HCT116 (cell line): ENCODE measurements at regions not wholly inside any gene's neighbourhood (a gene's known extent, or its start where the extent isn't known, plus 50 kb on each side); places are given as distances from the start of the nearest gene placed in this dataset.

Source experiments
- ATAC-seq: fragments of 200-7000 bp; cut with Tn5 transposase; 2 replicates; pipeline ENCODE4 v1.9.1; 2020; ENCODE audit warnings: mild to moderate bottlenecking, moderate library complexity
- BruUV-seq: library from RNA; stranded (reverse); fragments of 400-500 nt; replicated peaks from 2 replicates; lab custom pipeline; 2021; lab: Mats Ljungman, UMichigan
- CTCF ChIA-PET: fragments of 300-600 bp; sonication (Branson Sonifier 250); formaldehyde crosslinking; loops from one replicate; lab custom pipeline; 2021; ENCODE audit warnings: antibody characterized with exemption; lab: Charles Lee
- POLR2A ChIA-PET: fragments of 300-600, 350-600 bp; sonication (Branson Sonifier 250); formaldehyde crosslinking; loops from one replicate; lab custom pipeline; 2021; ENCODE audit warnings: antibody characterized with exemption; lab: Charles Lee
- RAD21 ChIA-PET, 2 experiments: fragments of 300-600 bp; sonication (Branson Sonifier 250); formaldehyde crosslinking; loops; one replicate each; lab custom pipeline; 2023; ENCODE audit warnings: low total read pairs in 2 of 2; ENCODE audit not compliant: uncharacterized antibody in 2 of 2, unreplicated experiment in 2 of 2, low non-redundant PET in 1 of 2; lab: Charles Lee
- DNase-seq: peaks from one replicate; pipeline ENCODE4 v3.0.0-alpha.2; 2010; ENCODE audit warnings: low read depth, low spot score
- H2AFZ ChIP-seq: fragments of 200-600 bp; shearing (Covaris generic), sonication (generic); 2 replicates; pipeline ENCODE4 v1.6.1; 2017; ENCODE audit warnings: low read depth, mixed run types, mixed read lengths, antibody characterized with exemption, low read length; ENCODE audit not compliant: poor library complexity, severe bottlenecking
- H3K27ac ChIP-seq: 2 replicates; pipeline ENCODE4 v1.5.1; 2012; ENCODE audit warnings: low read depth, low read length
- H3K27me3 ChIP-seq: fragments of 200-600 bp; sonication (generic); 2 replicates; pipeline ENCODE4 v1.6.1; 2016; ENCODE audit warnings: mixed run types, low read length, mixed read lengths; ENCODE audit not compliant: insufficient read depth
- H3K36me3 ChIP-seq, 2 experiments: fragments of 200-500 bp in 1 of 2; fragments of 200-600 bp in 1 of 2; sonication (Bioruptor generic) in 1 of 2; sonication (generic) in 1 of 2; 2 replicates each; pipeline versions ENCODE4 v1.5.1 to v1.6.1; 2014 to 2016; ENCODE audit warnings: low read length in 2 of 2, inconsistent platforms in 1 of 2, mixed read lengths in 1 of 2, mixed run types in 1 of 2; ENCODE audit not compliant: insufficient read depth in 2 of 2, control insufficient read depth in 1 of 2
- H3K4me1 ChIP-seq, 2 experiments: fragments of 200-600 bp in 1 of 2; sonication (generic) in 1 of 2; 2 replicates each; pipeline versions ENCODE4 v1.5.1 to v1.6.1; 2012 to 2017; ENCODE audit warnings: low read length in 2 of 2, inconsistent platforms in 1 of 2, mild to moderate bottlenecking in 1 of 2, mixed read lengths in 1 of 2, mixed run types in 1 of 2, moderate library complexity in 1 of 2; ENCODE audit not compliant: insufficient read depth in 2 of 2, control insufficient read depth in 1 of 2
- H3K4me2 ChIP-seq: fragments of 200-600 bp; sonication (generic); 2 replicates; pipeline ENCODE4 v1.6.1; 2017; ENCODE audit warnings: mixed run types, low read length, mixed read lengths
- H3K4me3 ChIP-seq, 2 experiments: fragments of 200-600 bp in 1 of 2; sonication (generic) in 1 of 2; replicated peaks in 1 of 2; 2 replicates each; pipeline ENCODE4 v1.5.1; 2011 to 2016; ENCODE audit warnings: low read length in 2 of 2, control low read depth in 1 of 2, low read depth in 1 of 2, mild to moderate bottlenecking in 1 of 2, mixed read lengths in 1 of 2, mixed run types in 1 of 2
- H3K79me2 ChIP-seq: fragments of 200-600 bp; sonication (generic); 2 replicates; pipeline ENCODE4 v1.6.1; 2017; ENCODE audit warnings: mild to moderate bottlenecking, mixed run types, low read length, moderate library complexity, mixed read lengths; ENCODE audit not compliant: insufficient read depth
- H3K9ac ChIP-seq: fragments of 200-600 bp; sonication (generic); 2 replicates; pipeline ENCODE4 v1.6.1; 2016; ENCODE audit warnings: low read length, mixed read lengths
- H3K9me2 ChIP-seq: fragments of 200-600 bp; sonication (generic), shearing (Covaris generic); 2 replicates; pipeline ENCODE4 v1.6.1; 2017; ENCODE audit warnings: mixed run types, mild to moderate bottlenecking, moderate library complexity; ENCODE audit not compliant: insufficient read depth
- H3K9me3 ChIP-seq, 2 experiments: fragments of 200-500 bp in 1 of 2; fragments of 200-600 bp in 1 of 2; sonication (Bioruptor generic) in 1 of 2; sonication (generic) in 1 of 2; 2 replicates each; pipeline ENCODE4 v1.6.1; 2014 to 2017; ENCODE audit warnings: low read length in 2 of 2, mixed read lengths in 2 of 2, inconsistent platforms in 1 of 2, low read depth in 1 of 2, mild to moderate bottlenecking in 1 of 2, mixed run types in 1 of 2, moderate library complexity in 1 of 2; ENCODE audit not compliant: control insufficient read depth in 1 of 2, insufficient read depth in 1 of 2
- H4K20me1 ChIP-seq: fragments of 200-600 bp; sonication (generic), shearing (Covaris generic); 2 replicates; pipeline ENCODE4 v1.6.1; 2017; ENCODE audit warnings: mixed run types, mild to moderate bottlenecking, moderate library complexity; ENCODE audit not compliant: insufficient read depth
- CBX3 ChIP-seq: IDR thresholded peaks from 2 replicates; pipeline ENCODE4 v1.6.1; 2012; ENCODE audit warnings: low read depth
- EGR1 ChIP-seq: IDR thresholded peaks from 2 replicates; pipeline ENCODE4 v1.6.1; 2012; ENCODE audit warnings: low read depth
- ELF1 ChIP-seq: IDR thresholded peaks from 2 replicates; pipeline ENCODE4 v1.6.1; 2012; ENCODE audit warnings: low read depth, borderline replicate concordance
- EZH2 ChIP-seq: fragments of 200-600 bp; sonication (generic); IDR thresholded peaks from 2 replicates; pipeline ENCODE4 v1.6.1; 2017; ENCODE audit warnings: antibody characterized with exemption, mixed run types
- EZH2phosphoT487 ChIP-seq: fragments of 200-600 bp; IDR thresholded peaks from 2 replicates; pipeline ENCODE4 v1.6.1; 2018; ENCODE audit warnings: antibody characterized with exemption, borderline replicate concordance
- FOSL1 ChIP-seq: IDR thresholded peaks from 2 replicates; pipeline ENCODE4 v1.6.1; 2012; ENCODE audit warnings: low read depth
- POLR2AphosphoS5 ChIP-seq: IDR thresholded peaks from 2 replicates; pipeline ENCODE4 v1.6.1; 2011; ENCODE audit warnings: mild to moderate bottlenecking, low read depth, low read length, moderate library complexity
- RAD21 ChIP-seq: IDR thresholded peaks from 2 replicates; pipeline ENCODE4 v1.6.1; 2012; ENCODE audit warnings: low read depth, mild to moderate bottlenecking
- SIN3A ChIP-seq: IDR thresholded peaks from 2 replicates; pipeline ENCODE4 v1.6.1; 2012; ENCODE audit warnings: low read depth
- SP1 ChIP-seq: IDR thresholded peaks from 2 replicates; pipeline ENCODE4 v1.6.1; 2012; ENCODE audit warnings: low read depth
- YY1 ChIP-seq: IDR thresholded peaks from 2 replicates; pipeline ENCODE4 v1.6.1; 2011; ENCODE audit warnings: low read length, low read depth, moderate library complexity, mild to moderate bottlenecking; ENCODE audit not compliant: insufficient replicate concordance; ENCODE audit errors: extremely low read depth
- ZFX ChIP-seq: fragments of 450-650 bp; IDR thresholded peaks from 2 replicates; pipeline ENCODE4 v1.6.1; 2017
- ZNF274 ChIP-seq: fragments of 200-500 bp; sonication (Bioruptor generic); IDR thresholded peaks from 2 replicates; pipeline ENCODE4 v1.6.1; 2014; ENCODE audit warnings: mild to moderate bottlenecking, low read depth, low read length, inconsistent platforms
- intact Hi-C: fragments of 100-400 bp; cut with micrococcal nuclease; formaldehyde crosslinking; loops from 2 replicates; pipeline ENCODE4 v1.10.0; 2022
- TF ChIP-seq, protein P1 (sequence below): IDR thresholded peaks from 2 replicates; pipeline ENCODE4 v1.6.1; 2012; ENCODE audit warnings: low read depth
- TF ChIP-seq, protein P2 (sequence below), 3 experiments: fragments of 200-600 bp in 1 of 3; sonication (generic) in 1 of 3; IDR thresholded peaks in 2 of 3; conservative IDR thresholded peaks in 1 of 3; 2 replicates each; pipeline ENCODE4 v1.5.1; 2012 to 2017; ENCODE audit warnings: low read depth in 2 of 3, low read length in 2 of 3, antibody characterized with exemption in 1 of 3, borderline replicate concordance in 1 of 3, control low read depth in 1 of 3, mild to moderate bottlenecking in 1 of 3, mixed read lengths in 1 of 3, mixed run types in 1 of 3, moderate library complexity in 1 of 3; ENCODE audit not compliant: insufficient read depth in 1 of 3

DNA sequence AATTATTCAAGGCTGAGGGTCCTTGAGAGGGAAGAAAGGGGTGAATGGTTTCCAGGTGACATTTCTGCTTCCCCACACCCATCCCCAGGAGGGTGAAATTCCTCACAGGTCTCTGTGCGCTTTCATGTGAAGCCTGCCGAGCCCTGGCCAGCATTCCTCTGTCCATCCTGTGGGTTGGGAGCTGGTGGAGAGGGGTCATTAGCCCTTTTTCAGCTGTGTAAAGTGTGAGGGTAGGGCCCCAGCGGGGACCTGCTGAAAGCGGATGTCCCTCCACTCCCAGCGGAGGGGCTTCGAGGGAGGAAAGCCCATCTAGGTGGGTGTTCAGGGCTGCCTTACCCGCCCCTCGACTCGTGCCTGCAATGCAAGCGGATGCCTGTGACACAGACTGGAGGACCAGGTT, 53.3 kb upstream of the DLX4 start (continued):
- TF ChIP-seq, protein P1, sequence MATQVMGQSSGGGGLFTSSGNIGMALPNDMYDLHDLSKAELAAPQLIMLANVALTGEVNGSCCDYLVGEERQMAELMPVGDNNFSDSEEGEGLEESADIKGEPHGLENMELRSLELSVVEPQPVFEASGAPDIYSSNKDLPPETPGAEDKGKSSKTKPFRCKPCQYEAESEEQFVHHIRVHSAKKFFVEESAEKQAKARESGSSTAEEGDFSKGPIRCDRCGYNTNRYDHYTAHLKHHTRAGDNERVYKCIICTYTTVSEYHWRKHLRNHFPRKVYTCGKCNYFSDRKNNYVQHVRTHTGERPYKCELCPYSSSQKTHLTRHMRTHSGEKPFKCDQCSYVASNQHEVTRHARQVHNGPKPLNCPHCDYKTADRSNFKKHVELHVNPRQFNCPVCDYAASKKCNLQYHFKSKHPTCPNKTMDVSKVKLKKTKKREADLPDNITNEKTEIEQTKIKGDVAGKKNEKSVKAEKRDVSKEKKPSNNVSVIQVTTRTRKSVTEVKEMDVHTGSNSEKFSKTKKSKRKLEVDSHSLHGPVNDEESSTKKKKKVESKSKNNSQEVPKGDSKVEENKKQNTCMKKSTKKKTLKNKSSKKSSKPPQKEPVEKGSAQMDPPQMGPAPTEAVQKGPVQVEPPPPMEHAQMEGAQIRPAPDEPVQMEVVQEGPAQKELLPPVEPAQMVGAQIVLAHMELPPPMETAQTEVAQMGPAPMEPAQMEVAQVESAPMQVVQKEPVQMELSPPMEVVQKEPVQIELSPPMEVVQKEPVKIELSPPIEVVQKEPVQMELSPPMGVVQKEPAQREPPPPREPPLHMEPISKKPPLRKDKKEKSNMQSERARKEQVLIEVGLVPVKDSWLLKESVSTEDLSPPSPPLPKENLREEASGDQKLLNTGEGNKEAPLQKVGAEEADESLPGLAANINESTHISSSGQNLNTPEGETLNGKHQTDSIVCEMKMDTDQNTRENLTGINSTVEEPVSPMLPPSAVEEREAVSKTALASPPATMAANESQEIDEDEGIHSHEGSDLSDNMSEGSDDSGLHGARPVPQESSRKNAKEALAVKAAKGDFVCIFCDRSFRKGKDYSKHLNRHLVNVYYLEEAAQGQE = no peak
- TF ChIP-seq FOSL1 (no peak), ELF1 (no peak)

DNA sequence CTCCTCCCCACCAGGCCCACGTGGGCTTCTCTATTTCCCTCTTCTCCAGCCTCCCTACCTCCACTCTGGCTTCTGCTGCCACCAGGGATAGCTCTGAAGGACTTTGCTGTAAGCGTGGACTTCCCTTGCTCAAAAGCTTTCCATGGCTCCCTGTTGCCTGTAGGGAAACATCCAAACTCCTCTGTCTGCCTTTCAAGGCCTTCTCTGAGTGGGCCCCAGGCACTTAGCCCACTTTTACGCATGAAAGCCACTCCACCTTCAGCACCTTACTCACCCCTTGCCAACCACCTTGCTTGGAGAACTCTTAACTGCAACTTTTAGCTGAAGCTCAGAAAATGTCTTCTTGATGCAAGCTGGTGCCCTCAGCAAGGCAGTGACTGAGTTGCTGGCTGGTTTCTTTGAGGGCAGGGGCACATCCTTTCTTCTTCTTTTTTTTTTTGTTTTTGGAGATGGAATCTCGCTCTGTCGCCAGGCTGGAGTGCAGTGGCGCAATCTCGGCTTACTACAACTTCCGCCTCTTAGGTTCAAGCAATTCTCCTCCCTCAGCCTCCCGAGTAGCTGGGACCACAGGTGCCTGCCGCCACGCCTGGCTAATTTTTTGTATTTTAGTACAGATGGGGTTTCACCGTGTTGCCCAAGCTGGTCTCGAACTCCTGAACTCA, 52.0 kb upstream of the DLX4 start:
- Histone ChIP-seq H3K4me2 (no peak overlapping the region), H3K9me3 (no peaks in the 10 kb centered on the region)
- CTCF ChIA-PET = interaction anchor here (1.7 to 4.2 kb wide), 2 partner anchors 18 to 36 kb away, joined by 5 to 16 read pairs; no protein-coding TSS in a partner anchor
- intact Hi-C loops = no loop called here
- no peak for TF ChIP-seq CBX3
- TF ChIP-seq EZH2phosphoT487 = no peak
- TF ChIP-seq FOSL1 = no peak
- TF ChIP-seq, protein P2, sequence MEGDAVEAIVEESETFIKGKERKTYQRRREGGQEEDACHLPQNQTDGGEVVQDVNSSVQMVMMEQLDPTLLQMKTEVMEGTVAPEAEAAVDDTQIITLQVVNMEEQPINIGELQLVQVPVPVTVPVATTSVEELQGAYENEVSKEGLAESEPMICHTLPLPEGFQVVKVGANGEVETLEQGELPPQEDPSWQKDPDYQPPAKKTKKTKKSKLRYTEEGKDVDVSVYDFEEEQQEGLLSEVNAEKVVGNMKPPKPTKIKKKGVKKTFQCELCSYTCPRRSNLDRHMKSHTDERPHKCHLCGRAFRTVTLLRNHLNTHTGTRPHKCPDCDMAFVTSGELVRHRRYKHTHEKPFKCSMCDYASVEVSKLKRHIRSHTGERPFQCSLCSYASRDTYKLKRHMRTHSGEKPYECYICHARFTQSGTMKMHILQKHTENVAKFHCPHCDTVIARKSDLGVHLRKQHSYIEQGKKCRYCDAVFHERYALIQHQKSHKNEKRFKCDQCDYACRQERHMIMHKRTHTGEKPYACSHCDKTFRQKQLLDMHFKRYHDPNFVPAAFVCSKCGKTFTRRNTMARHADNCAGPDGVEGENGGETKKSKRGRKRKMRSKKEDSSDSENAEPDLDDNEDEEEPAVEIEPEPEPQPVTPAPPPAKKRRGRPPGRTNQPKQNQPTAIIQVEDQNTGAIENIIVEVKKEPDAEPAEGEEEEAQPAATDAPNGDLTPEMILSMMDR (IDR thresholded peaks at IDR 0.05 in 2 of 3, conservative IDR thresholded peaks at IDR 0.05 in 1 of 3; ENCODE audit: borderline replicate concordance in 1 of 3, insufficient read depth in 1 of 3, low read depth in 2 of 3, low read length in 2 of 3) = no peak
- TF ChIP-seq ZNF274 = no peak
- no peak for TF ChIP-seq RAD21
- TF ChIP-seq EGR1 = no peak
- TF ChIP-seq EZH2 = no peak
- TF ChIP-seq YY1 = no peak
- TF ChIP-seq, protein P1 = no peak
- no peak for TF ChIP-seq POLR2AphosphoS5
- TF ChIP-seq SP1 = no peak
- TF ChIP-seq SIN3A = no peak
- TF ChIP-seq ZFX = no peak
- TF ChIP-seq ELF1 = no peak
- TF ChIP-seq, all 23 proteins: peak for 0
- Histone ChIP-seq H4K20me1 (no peaks in the 10 kb centered on the region), H3K4me1 (peaks cover 6 to 41% of the 10 kb centered on the region in 2 experiments), H3K36me3 (no peaks in the 10 kb centered on the region), H3K9me2 (no peaks in the 10 kb centered on the region), H3K4me3 (no peak overlapping the region), H3K27ac (no peak overlapping the region), H2AFZ (no peak overlapping the region), H3K79me2 (no peaks in the 10 kb centered on the region), H3K9ac (no peak overlapping the region), H3K27me3 (no peaks in the 10 kb centered on the region)
- ATAC-seq = no peak
- no TSS peak for BruUV-seq
- ChIA-PET RAD21 (no interaction called here), POLR2A (no interaction called here)
- DNase-seq = no peak
